PFSK-1 (cell line): ENCODE measurements at regions not wholly inside any gene's neighbourhood (a gene's known extent, or its start where the extent isn't known, plus 50 kb on each side); places are given as distances from the start of the nearest gene placed in this dataset.

Experiments
- POLR2AphosphoS5 ChIP-seq: IDR thresholded peaks from 2 replicates; pipeline ENCODE4 v1.6.1; 2012; ENCODE audit warnings: low read depth, mild to moderate bottlenecking, control low read depth, low read length, moderate library complexity
- REST ChIP-seq, 2 experiments: IDR thresholded peaks; 2 replicates each; pipeline versions ENCODE4 v1.6.1 to v1.8.0; 2011 to 2012; ENCODE audit warnings: low read depth in 2 of 2, low read length in 2 of 2, control low read depth in 1 of 2, inconsistent platforms in 1 of 2, mild to moderate bottlenecking in 1 of 2, moderate library complexity in 1 of 2; ENCODE audit not compliant: insufficient read depth in 1 of 2
- SIN3A ChIP-seq: IDR thresholded peaks from 2 replicates; pipeline ENCODE4 v1.6.1; 2012; ENCODE audit warnings: mild to moderate bottlenecking, low read length, moderate library complexity, borderline replicate concordance; ENCODE audit not compliant: insufficient read depth

DNA sequence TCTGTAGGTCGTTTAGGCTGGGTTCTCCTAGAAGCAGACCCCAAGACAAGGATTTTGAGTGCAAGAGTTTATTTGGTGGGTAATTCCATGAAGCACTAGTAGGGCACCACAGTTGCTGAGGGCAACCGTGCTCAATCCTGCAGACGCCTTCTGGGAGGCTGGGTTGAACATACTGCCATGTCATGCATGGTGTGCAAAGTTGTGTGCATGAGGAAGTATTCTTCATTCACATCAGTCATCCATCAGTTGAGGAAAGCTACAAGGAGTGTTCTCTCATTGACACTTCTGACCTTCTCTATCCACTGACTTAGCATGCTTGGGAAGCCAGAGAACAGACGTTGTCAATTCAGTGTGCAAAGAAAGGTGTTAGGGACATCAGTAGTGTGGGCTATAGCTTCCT, 179.2 kb downstream of the PTPN11 start:
- TF ChIP-seq POLR2AphosphoS5 = no peak
- no peak for TF ChIP-seq REST (IDR thresholded peaks at IDR 0.05; ENCODE audit: insufficient read depth in 1 of 2, low read depth in 2 of 2, low read length in 2 of 2)
- TF ChIP-seq SIN3A = no peak
